Activated naive CD8-positive, alpha-beta T cell treated with anti-CD3 and anti-CD28 coated beads for 36 hours (primary cell): ENCODE measurements at regions not wholly inside any gene's neighbourhood (a gene's known extent, or its start where the extent isn't known, plus 50 kb on each side); places are given as distances from the start of the nearest gene placed in this dataset.

Experiments used
- DNase-seq: peaks from one replicate; pipeline ENCODE4 v3.0.0; 2021
- H3K27ac Mint-ChIP-seq: one replicate; pipeline ENCODE4 v1.8.0; 2022; ENCODE audit warnings: mild to moderate bottlenecking, moderate library complexity, mixed read lengths
- H3K27me3 Mint-ChIP-seq: one replicate; pipeline ENCODE4 v1.8.0; 2022; ENCODE audit warnings: mild to moderate bottlenecking, mixed read lengths
- H3K36me3 Mint-ChIP-seq: one replicate; pipeline ENCODE4 v1.8.0; 2021; ENCODE audit warnings: mild to moderate bottlenecking, mixed read lengths
- H3K4me1 Mint-ChIP-seq: one replicate; pipeline ENCODE4 v1.8.0; 2021; ENCODE audit warnings: mixed read lengths
- H3K4me3 Mint-ChIP-seq: one replicate; pipeline ENCODE4 v1.8.0; 2022; ENCODE audit warnings: mild to moderate bottlenecking, moderate library complexity, mixed read lengths
- H3K9me3 Mint-ChIP-seq: one replicate; pipeline ENCODE4 v1.8.0; 2022; ENCODE audit warnings: mixed read lengths

DNA sequence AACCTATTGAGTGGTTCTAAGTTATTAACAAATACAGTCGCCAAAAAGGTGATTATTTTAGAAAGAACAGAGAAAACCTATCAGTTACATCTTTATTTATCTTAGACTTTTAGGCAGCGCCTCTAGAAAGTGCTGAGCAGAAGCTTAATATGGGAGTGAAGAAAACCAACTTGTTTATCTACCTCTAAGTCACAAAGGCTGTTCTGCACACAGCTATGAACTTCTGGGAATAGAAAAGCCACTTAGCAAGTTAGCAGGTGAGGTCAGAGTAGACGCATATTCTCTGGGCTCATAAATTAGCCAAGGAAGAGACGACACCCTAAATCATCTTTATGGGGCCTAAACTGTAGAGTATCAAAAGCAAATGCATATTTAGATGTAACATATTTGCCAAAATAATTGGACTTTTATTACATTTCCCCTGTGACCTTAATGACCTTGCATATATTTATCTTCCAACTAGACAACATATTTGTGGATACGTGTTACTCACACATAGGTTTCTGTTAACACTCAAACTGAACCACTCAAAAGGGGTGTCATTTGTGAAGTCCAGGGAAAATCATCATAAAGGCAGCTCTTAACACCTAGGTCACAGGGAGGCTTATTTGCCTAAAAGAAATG lies 267.1 kb downstream of the ADGB start:
- Mint-ChIP-seq H3K27ac (no peak overlapping the region), H3K27me3 (no peaks in the 10 kb centered on the region), H3K4me3 (no peak overlapping the region), H3K36me3 (no peaks in the 10 kb centered on the region), H3K4me1 (peaks cover 4% of the 10 kb centered on the region), H3K9me3 (no peaks in the 10 kb centered on the region)
- no peak for DNase-seq

DNA sequence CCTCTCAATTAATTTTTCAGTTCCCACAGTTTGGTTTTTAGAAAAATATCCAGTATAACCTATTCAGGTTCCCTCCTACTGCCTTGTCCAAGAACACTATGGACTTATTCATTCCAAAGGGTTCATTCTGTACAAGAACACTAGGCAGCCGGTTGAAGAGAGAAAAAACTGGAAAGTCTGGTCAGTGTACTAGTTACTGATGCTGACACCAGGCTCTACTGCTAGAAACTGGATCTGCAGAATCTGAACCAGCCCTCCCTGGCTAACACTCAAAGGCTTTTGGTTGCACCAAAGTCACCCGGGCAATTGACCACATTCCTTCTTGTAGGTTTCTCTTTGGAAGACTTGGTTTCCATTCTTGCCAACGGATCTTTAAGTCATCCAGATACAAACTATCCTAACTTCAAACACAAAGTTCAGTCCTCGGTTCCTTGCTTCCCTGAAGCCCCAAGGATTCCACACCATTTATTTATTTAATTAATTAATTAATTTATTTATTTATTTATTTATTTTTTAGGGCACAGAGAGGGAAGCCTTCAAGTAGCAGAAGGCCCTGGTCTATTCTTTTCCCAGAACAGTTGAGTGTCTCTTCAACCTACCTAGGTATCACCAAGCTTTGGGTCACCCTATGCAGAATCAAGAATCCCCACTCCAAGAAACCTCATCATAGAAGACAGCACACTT lies 268.1 kb downstream of the ADGB start:
- peaks cover 6% of the 10 kb centered on the region for H3K4me1 Mint-ChIP-seq
- H3K36me3 Mint-ChIP-seq = no peaks in the 10 kb centered on the region
- H3K27ac Mint-ChIP-seq = no peak overlapping the region
- H3K27me3 Mint-ChIP-seq = no peaks in the 10 kb centered on the region
- no peaks in the 10 kb centered on the region for H3K9me3 Mint-ChIP-seq
- H3K4me3 Mint-ChIP-seq = no peak overlapping the region
- DNase-seq = no peak

- Mint-ChIP-seq H3K4me1 (peaks cover 6% of the 10 kb centered on the region), H3K27ac (no peak overlapping the region), H3K4me3 (no peak overlapping the region), H3K9me3 (no peaks in the 10 kb centered on the region), H3K27me3 (no peaks in the 10 kb centered on the region), H3K36me3 (no peaks in the 10 kb centered on the region)
- no peak for DNase-seq
These were observed 270.0 kb downstream of the ADGB start for GRCh38 chr6:146868671-146869209.

- Mint-ChIP-seq H3K27ac (no peak overlapping the region), H3K36me3 (no peaks in the 10 kb centered on the region), H3K27me3 (peaks cover under 1% of the 10 kb centered on the region), H3K9me3 (no peaks in the 10 kb centered on the region), H3K4me3 (no peak overlapping the region), H3K4me1 (peaks cover 13% of the 10 kb centered on the region)
- DNase-seq = no peak
These were observed 272.0 kb downstream of the ADGB start for GRCh38 chr6:146870760-146871159.

DNA sequence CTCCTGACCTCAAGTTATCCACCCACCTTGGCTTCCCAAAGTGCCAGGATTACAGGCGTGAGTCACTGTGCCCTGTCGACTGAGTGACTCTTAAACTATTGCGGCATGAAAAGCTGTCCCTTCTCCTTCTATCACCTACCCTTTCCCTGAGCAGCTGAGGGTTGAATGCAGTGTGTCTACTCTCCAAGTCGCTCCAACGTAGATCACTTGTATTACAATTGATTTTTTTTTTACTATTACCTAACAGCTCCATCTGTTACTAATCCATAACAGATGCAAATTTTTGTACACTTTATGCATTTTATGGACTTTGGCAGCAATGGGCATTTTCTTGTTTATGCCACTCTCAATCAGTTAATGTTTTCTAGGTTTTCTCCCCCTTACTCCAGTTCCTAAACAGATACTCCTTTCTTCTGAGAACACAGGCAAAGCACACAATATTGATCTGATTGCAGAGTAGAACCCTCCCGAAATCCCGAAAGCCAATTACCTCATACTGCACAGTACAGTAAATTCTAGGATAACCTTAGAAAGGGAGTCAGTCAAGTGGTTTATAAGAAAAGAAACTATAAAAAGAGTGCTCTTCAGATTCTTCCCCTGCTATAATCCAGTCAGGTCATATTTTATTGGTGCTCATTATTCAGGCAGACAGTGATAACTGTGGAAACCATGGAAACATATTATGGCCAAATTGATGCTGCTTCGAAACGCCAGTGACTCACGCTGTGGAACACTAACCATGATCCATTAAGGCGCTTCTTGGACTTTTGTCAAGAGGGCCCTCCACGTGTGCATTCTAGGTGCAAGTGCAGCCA lies 273.0 kb downstream of the ADGB start:
- H3K36me3 Mint-ChIP-seq = peaks cover under 1% of the 10 kb centered on the region
- no peak for DNase-seq
- H3K9me3 Mint-ChIP-seq = no peaks in the 10 kb centered on the region
- H3K4me3 Mint-ChIP-seq = no peak overlapping the region
- no peak overlapping the region for H3K27ac Mint-ChIP-seq
- peaks cover 24% of the 10 kb centered on the region for H3K4me1 Mint-ChIP-seq
- peaks cover 9% of the 10 kb centered on the region for H3K27me3 Mint-ChIP-seq

- Mint-ChIP-seq H3K4me1 (peaks cover 28% of the 10 kb centered on the region), H3K9me3 (no peaks in the 10 kb centered on the region), H3K36me3 (peaks cover 2% of the 10 kb centered on the region), H3K4me3 (no peak overlapping the region), H3K27me3 (peaks cover 10% of the 10 kb centered on the region), H3K27ac (no peak overlapping the region)
- DNase-seq = no peak
These were observed 273.6 kb downstream of the ADGB start for GRCh38 chr6:146872426-146872785.

GRCh38 chr6:146874278-146875018 lies 275.7 kb downstream of the ADGB start:
- no peak overlapping the region for H3K27ac Mint-ChIP-seq

GRCh38 chr6:146875927-146876270 lies 277.1 kb downstream of the ADGB start:
- peak overlapping the region; percentile 70 for H3K27ac Mint-ChIP-seq
- peaks cover 2% of the 10 kb centered on the region for H3K36me3 Mint-ChIP-seq
- peak overlapping the region; percentile 2 for H3K4me3 Mint-ChIP-seq
- H3K27me3 Mint-ChIP-seq = peaks cover 10% of the 10 kb centered on the region
- DNase-seq = no peak
- H3K4me1 Mint-ChIP-seq = peaks cover 32% of the 10 kb centered on the region
- no peaks in the 10 kb centered on the region for H3K9me3 Mint-ChIP-seq

More at GRCh38 chr6:146874278-146875018, 275.7 kb downstream of the ADGB start:
- peaks cover 2% of the 10 kb centered on the region for H3K36me3 Mint-ChIP-seq
- H3K4me1 Mint-ChIP-seq = peaks cover 36% of the 10 kb centered on the region
- H3K4me3 Mint-ChIP-seq = no peak overlapping the region
- DNase-seq = no peak
- no peaks in the 10 kb centered on the region for H3K9me3 Mint-ChIP-seq
- H3K27me3 Mint-ChIP-seq = peaks cover 10% of the 10 kb centered on the region

- Mint-ChIP-seq H3K4me1 (peaks cover 30% of the 10 kb centered on the region), H3K9me3 (no peaks in the 10 kb centered on the region), H3K4me3 (peak overlapping the region; percentile 2), H3K27me3 (peaks cover 10% of the 10 kb centered on the region), H3K36me3 (peaks cover 2% of the 10 kb centered on the region), H3K27ac (peak overlapping the region; percentile 70)
- no peak for DNase-seq
These were observed 277.7 kb downstream of the ADGB start for GRCh38 chr6:146876271-146877151.

- no peak overlapping the region for H3K4me3 Mint-ChIP-seq
- peaks cover 30% of the 10 kb centered on the region for H3K4me1 Mint-ChIP-seq
- H3K27ac Mint-ChIP-seq = no peak overlapping the region
- H3K27me3 Mint-ChIP-seq = peaks cover 10% of the 10 kb centered on the region
- DNase-seq = no peak
- no peaks in the 10 kb centered on the region for H3K9me3 Mint-ChIP-seq
- peaks cover 2% of the 10 kb centered on the region for H3K36me3 Mint-ChIP-seq
These were observed 279.6 kb downstream of the ADGB start for GRCh38 chr6:146878168-146878951.

DNA sequence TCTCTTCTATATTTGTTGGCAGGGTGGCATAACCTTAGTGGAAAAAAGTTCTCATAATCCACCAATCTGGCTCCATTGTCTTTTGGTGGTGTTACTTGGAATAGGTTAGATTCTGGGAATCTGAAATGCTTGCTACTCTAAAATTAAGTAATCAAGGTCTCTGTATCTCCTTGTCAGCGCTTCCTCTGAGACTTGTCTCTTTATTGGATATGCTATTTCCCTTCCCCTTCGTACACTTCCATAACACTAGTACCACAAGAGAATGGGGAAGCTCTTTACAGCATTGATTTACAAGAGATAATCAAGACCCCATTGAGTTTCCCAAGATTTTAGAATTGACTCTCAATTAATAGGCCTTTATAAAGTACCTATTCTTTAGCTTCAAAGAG lies 280.2 kb downstream of the ADGB start:
- Mint-ChIP-seq H3K9me3 (no peaks in the 10 kb centered on the region), H3K4me1 (peaks cover 30% of the 10 kb centered on the region), H3K27me3 (peaks cover 10% of the 10 kb centered on the region), H3K27ac (no peak overlapping the region), H3K4me3 (no peak overlapping the region), H3K36me3 (peaks cover 2% of the 10 kb centered on the region)
- DNase-seq = no peak

DNA sequence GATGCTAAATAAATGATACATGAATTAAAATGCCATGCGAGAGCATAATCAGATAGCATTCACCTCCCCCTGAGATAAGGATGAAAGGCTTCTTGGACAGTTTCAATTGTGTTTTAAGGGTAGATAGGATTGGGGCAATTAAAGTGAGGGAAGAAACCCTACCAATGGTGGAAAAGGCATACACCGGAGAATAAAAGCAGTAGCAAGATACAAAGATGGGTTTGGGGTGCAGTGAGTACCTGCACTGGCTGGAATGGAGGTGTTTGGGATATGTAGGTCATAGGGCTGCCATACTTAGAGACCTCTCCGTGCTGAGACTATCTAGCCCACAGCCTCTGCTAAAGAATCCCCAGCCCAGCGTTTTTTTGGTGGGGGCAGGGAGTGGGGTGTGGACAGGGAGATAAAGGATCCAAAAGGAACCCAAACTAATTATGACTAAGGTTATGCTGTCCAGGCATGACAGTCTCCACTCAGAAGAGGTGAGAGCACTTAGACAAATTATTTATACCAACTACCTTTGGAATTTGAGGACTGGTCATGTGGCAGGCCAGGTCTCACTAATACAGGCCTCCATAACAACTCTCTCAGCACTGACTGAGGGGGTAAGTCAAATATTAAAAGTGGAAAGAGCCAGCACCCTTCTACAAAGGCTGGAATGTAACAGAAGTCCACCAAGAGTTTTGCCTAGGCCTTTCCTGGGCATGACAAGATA lies 280.8 kb downstream of the ADGB start:
- no peak for DNase-seq
- H3K4me3 Mint-ChIP-seq = no peak overlapping the region
- H3K27me3 Mint-ChIP-seq = peaks cover 10% of the 10 kb centered on the region
- no peak overlapping the region for H3K27ac Mint-ChIP-seq
- H3K36me3 Mint-ChIP-seq = peaks cover 2% of the 10 kb centered on the region
- H3K4me1 Mint-ChIP-seq = peaks cover 25% of the 10 kb centered on the region
- H3K9me3 Mint-ChIP-seq = no peaks in the 10 kb centered on the region
